ENCODE measurements at regions not wholly inside any gene's neighbourhood (a gene's known extent, or its start where the extent isn't known, plus 50 kb on each side); places are given as distances from the start of the nearest gene placed in this dataset.

DNA sequence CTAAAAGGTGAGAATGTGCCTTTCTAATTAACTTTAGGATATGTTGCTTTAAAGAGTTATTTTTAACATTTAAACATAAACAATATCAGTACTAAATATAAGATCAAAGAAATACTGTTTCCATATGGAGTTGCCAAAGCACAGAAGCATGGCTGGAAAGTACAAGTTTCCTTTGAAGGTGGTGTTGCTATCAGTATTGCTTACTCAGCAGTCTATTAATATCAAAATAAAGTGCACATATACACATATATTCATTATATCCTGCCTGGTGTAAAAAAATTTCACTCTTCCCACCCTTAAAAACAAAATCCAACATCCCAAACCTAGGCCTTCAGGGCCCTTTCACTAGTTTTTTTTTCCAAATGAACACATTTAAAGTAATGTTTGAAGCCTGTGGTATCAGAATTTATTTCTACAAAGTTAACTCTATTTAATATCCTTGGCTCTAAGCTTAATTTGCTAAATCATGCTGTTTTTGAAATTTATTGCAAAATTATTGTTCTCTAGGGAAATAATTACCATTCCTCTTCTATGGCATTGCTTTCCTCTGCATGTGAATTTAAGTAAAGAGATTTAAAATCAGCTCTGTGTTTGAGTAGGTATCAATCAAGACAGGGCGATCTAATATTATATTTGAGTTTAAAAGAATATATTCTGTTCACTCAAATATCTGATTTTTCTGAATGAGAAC lies 192.7 kb upstream of the MEIS1 start:
- CTCF ChIA-PET, result no interaction called here
- DNase-seq (ENCODE audit: extremely low spot score), result no peak
- POLR2A ChIA-PET, result no interaction called here
- TF ChIP-seq, protein P1, sequence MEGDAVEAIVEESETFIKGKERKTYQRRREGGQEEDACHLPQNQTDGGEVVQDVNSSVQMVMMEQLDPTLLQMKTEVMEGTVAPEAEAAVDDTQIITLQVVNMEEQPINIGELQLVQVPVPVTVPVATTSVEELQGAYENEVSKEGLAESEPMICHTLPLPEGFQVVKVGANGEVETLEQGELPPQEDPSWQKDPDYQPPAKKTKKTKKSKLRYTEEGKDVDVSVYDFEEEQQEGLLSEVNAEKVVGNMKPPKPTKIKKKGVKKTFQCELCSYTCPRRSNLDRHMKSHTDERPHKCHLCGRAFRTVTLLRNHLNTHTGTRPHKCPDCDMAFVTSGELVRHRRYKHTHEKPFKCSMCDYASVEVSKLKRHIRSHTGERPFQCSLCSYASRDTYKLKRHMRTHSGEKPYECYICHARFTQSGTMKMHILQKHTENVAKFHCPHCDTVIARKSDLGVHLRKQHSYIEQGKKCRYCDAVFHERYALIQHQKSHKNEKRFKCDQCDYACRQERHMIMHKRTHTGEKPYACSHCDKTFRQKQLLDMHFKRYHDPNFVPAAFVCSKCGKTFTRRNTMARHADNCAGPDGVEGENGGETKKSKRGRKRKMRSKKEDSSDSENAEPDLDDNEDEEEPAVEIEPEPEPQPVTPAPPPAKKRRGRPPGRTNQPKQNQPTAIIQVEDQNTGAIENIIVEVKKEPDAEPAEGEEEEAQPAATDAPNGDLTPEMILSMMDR (IDR thresholded peaks at IDR 0.05; ENCODE audit: control extremely low read depth, extremely low read depth, low read depth, missing control alignments), result no peak

DNA sequence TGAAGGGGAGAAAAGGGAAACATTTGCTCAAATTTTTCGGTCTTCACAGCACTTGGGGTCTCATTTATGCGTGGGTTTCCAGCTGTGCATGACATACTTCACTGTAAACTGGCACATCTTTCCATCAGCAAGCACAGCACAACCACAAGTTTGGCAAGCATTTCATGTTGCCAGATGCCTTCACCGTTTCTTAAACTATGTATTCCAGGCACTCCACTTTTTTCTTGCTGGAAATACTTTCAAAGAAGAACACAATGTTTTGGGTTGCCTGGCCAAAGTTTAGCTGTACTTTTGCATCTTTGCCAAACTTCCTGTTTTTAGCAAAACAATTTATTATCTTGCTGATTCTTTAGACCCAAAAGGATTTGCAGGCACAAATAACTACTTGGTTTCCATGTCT lies 194.6 kb upstream of the MEIS1 start:
- DNase-seq (ENCODE audit: extremely low spot score), result no peak
- TF ChIP-seq, protein P1 (IDR thresholded peaks at IDR 0.05; ENCODE audit: control extremely low read depth, extremely low read depth, low read depth, missing control alignments), result no peak
- CTCF ChIA-PET, result no interaction called here
- POLR2A ChIA-PET, result no interaction called here

DNA sequence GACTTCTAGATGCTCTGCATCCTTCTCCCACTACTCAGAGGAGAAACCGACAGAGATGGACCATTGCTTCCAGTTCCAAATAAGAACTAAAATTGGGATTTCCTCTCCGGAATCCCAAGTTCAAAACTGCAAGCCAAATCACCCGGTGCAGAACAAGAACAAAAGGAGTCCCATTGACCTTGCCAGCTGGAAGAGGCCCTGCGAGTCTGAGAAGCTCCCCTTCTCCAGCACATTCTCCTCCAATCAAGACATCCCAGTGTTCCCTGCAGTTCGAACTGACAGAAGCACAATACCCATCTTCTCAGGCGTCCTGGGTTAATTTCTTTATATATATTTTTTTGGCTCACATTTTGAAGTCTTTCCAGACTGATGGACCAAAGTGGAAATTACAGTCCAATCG lies 195.3 kb upstream of the MEIS1 start:
- ChIA-PET CTCF (no interaction called here), POLR2A (no interaction called here)
- TF ChIP-seq, protein P1 (IDR thresholded peaks at IDR 0.05; ENCODE audit: control extremely low read depth, extremely low read depth, low read depth, missing control alignments), result no peak

DNA sequence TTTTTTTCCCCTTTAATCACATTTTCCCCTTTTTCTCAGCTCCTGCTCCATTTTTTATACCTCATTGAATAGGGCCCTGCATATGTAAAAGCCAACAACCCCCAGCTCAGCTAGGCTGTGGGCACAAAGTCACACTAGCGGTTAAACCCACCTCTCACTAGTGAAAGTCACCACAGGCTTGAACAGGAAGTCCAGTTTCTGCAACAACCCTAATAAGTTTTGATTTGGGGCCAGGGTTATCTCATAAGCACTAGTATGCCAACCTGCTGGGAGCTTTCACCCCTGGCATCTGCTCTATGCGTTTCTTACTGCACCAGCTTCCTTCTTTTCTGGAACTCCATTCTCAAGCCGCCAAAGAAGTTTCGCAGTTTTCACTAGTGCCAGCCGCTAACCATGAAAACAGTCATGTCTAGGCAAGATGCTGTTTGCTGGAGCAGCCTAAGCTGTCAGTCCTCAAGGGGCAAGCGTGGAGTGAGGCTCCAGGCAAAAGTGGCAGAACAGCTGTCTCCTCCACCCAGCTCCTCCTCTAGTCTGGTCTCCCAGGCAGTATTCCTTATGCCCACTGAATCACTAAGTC lies 197.0 kb upstream of the MEIS1 start:
- ChIA-PET CTCF (interaction anchor here (1.0 kb wide), 1 partner anchor 13 kb away, joined by 3 read pairs; no protein-coding TSS in a partner anchor), POLR2A (no interaction called here)
- DNase-seq (ENCODE audit: extremely low spot score), result no peak

More for the DNA sequence above, 195.3 kb upstream of the MEIS1 start:
- no peak for DNase-seq (ENCODE audit: extremely low spot score)

DNA sequence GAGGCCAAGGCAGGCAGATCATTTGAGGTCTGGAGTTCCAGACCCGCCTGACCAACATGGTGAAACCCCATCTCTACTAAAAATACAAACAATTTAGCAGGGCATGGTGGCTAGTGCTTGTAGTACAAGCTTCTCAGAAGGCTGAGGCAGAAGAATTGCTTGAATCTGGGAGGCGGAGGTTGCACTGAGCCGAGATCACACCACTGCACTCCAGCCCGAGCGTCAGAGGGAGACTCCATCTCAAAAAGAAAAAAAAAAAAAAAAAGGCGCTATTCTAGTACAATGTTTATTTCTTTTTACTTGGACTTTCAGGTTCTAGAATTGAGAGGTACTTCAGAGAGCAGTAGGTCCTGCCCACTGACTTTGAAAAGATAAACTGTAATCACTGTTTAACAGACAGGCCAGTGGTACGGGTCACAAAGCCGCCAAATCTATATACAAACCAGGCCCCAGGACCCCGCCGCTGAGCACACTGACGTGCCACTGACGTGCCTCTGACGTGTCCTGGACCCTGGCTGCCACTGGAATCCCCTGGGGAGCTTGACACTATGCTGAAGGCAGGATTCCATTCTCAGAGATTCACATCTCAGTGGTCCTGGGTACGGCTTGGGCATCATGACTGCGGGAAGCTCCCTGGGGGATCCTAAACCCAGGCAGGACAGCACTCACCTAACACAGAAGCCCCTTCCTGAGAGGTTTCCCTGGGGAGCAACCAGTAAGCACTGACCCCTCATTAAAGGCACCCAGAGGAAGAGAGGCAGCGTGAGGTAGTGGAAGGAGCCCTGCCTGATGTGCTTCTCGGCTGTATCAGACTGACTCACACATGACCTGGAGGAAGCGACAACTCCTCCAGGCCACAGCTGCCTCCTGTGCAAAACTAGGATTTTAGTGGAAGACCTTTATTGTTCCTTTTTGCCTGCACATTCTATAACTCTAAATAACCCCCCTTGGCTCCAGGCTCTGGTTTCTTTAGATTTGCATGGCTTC lies 197.8 kb upstream of the MEIS1 start:
- TF ChIP-seq, protein P1 (IDR thresholded peaks at IDR 0.05; ENCODE audit: control extremely low read depth, extremely low read depth, low read depth, missing control alignments), result no peak
- ChIA-PET CTCF (interaction anchor here (1.0 kb wide), 1 partner anchor 18 kb away, joined by 3 read pairs; no protein-coding TSS in a partner anchor), POLR2A (no interaction called here)
- DNase-seq (ENCODE audit: extremely low spot score), result no peak

More for the DNA sequence above, 197.0 kb upstream of the MEIS1 start:
- TF ChIP-seq, protein P1 (IDR thresholded peaks at IDR 0.05; ENCODE audit: control extremely low read depth, extremely low read depth, low read depth, missing control alignments), result no peak

DNA sequence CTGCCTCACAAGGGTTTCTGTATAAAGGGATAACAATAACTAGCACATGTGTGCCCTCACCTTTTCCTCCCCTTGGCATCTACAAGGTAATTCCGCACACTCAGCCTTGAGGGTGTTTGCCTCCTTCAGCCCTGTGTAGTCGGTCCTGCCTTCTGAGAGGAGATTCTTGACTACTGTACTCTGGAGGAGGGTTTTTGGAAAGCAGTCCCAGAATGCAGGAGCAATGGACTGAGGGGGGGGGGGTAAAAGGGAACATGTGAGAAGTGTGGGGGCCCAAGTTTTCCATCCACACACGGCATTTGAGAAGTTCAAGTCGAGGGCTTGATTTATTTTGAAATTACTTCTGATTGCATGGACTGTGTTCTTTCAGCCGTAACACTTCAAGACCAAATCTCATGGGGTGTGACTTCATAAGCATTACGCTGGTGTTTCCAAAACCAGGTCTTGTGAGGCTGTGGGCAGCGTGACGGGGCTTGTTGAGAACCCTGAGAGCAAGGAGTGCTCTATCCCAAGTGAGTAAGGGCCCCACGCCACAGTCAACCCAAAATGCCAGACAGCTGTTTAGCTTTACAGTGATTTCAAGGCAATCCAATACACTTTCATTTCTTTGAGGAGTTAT lies 198.7 kb upstream of the MEIS1 start:
- ChIA-PET CTCF (interaction anchor here (1.0 kb wide), 1 partner anchor 17 kb away, joined by 3 read pairs; no protein-coding TSS in a partner anchor), POLR2A (no interaction called here)
- TF ChIP-seq, protein P1 (IDR thresholded peaks at IDR 0.05; ENCODE audit: control extremely low read depth, extremely low read depth, low read depth, missing control alignments), result no peak
- DNase-seq (ENCODE audit: extremely low spot score), result no peak

All from GM10248 (cell line).